ENCODE measurements at regions not wholly inside any gene's neighbourhood (a gene's known extent, or its start where the extent isn't known, plus 50 kb on each side); places are given as distances from the start of the nearest gene placed in this dataset.

GRCh38 chr7:27419581-27420177 lies 177.1 kb downstream of the EVX1 start:
- no CpG with 5 or more reads among the region's 2 CpGs for WGBS (ENCODE audit: extremely low coverage, insufficient coverage, low lambda C conversion rate)
- no peak overlapping the region for H3K4me2 ChIP-seq (ENCODE audit: low read length)
- DNase-seq: no peak
- no peaks in the 10 kb centered on the region for H3K79me2 ChIP-seq (ENCODE audit: control insufficient read depth, insufficient read depth, low read length)
- H3K27me3 ChIP-seq (ENCODE audit: insufficient read depth, low read length, poor library complexity): no peaks in the 10 kb centered on the region
- H3K9ac ChIP-seq (ENCODE audit: low read length): no peak overlapping the region
- H3K56ac ChIP-seq (ENCODE audit: low read length): no peak overlapping the region
- H3K36me3 ChIP-seq (ENCODE audit: control insufficient read depth, insufficient read depth, low read length): no peaks in the 10 kb centered on the region
- H3K27ac ChIP-seq (ENCODE audit: low read depth, low read length): no peak overlapping the region
- H4K8ac ChIP-seq (ENCODE audit: low read depth, low read length): no peak overlapping the region
- H3K18ac ChIP-seq (ENCODE audit: low read length): no peak overlapping the region
- no peak overlapping the region for H3K23ac ChIP-seq (ENCODE audit: low read length)
- H3K4me3 ChIP-seq (ENCODE audit: low read length): no peak overlapping the region
- no peak overlapping the region for H2BK15ac ChIP-seq (replicated peaks; ENCODE audit: low read depth)
- H3K4me1 ChIP-seq (ENCODE audit: control insufficient read depth, low read depth, low read length): no peaks in the 10 kb centered on the region
- H3K4ac ChIP-seq (ENCODE audit: low read depth, low read length): no peak overlapping the region
- no peak overlapping the region for H2BK120ac ChIP-seq (ENCODE audit: low read depth, low read length)
- H2BK5ac ChIP-seq (ENCODE audit: low read length): no peak overlapping the region
- H2AK5ac ChIP-seq (ENCODE audit: low read length): no peak overlapping the region
- H4K5ac ChIP-seq (ENCODE audit: low read length): no peak overlapping the region
- H3K79me1 ChIP-seq (ENCODE audit: low read length): no peaks in the 10 kb centered on the region

- H3K4me1 ChIP-seq (ENCODE audit: control insufficient read depth, low read depth, low read length): no peaks in the 10 kb centered on the region
- no peak overlapping the region for H3K4ac ChIP-seq (ENCODE audit: low read depth, low read length)
- no peak overlapping the region for H3K27ac ChIP-seq (ENCODE audit: low read depth, low read length)
- H2AK5ac ChIP-seq (ENCODE audit: low read length): no peak overlapping the region
- no peaks in the 10 kb centered on the region for H3K27me3 ChIP-seq (ENCODE audit: insufficient read depth, low read length, poor library complexity)
- H3K9ac ChIP-seq (ENCODE audit: low read length): no peak overlapping the region
- H3K36me3 ChIP-seq (ENCODE audit: control insufficient read depth, insufficient read depth, low read length): no peaks in the 10 kb centered on the region
- no peak overlapping the region for H3K18ac ChIP-seq (ENCODE audit: low read length)
- WGBS (ENCODE audit: extremely low coverage, insufficient coverage, low lambda C conversion rate): no CpG with 5 or more reads among the region's 2 CpGs
- no peak overlapping the region for H2BK15ac ChIP-seq (replicated peaks; ENCODE audit: low read depth)
- no peak overlapping the region for H3K4me2 ChIP-seq (ENCODE audit: low read length)
- DNase-seq: no peak
- H3K79me1 ChIP-seq (ENCODE audit: low read length): no peaks in the 10 kb centered on the region
- no peak overlapping the region for H4K8ac ChIP-seq (ENCODE audit: low read depth, low read length)
- H4K5ac ChIP-seq (ENCODE audit: low read length): no peak overlapping the region
- H3K56ac ChIP-seq (ENCODE audit: low read length): no peak overlapping the region
- H3K4me3 ChIP-seq (ENCODE audit: low read length): no peak overlapping the region
- no peak overlapping the region for H2BK120ac ChIP-seq (ENCODE audit: low read depth, low read length)
- no peak overlapping the region for H2BK5ac ChIP-seq (ENCODE audit: low read length)
- H3K79me2 ChIP-seq (ENCODE audit: control insufficient read depth, insufficient read depth, low read length): no peaks in the 10 kb centered on the region
- H3K23ac ChIP-seq (ENCODE audit: low read length): no peak overlapping the region
Observed at GRCh38 chr7:27420702-27421101, 178.1 kb downstream of the EVX1 start.

- no peaks in the 10 kb centered on the region for H3K4me1 ChIP-seq (ENCODE audit: control insufficient read depth, low read depth, low read length)
- no peak overlapping the region for H3K18ac ChIP-seq (ENCODE audit: low read length)
- no peak overlapping the region for H3K4me3 ChIP-seq (ENCODE audit: low read length)
- no peak overlapping the region for H3K23ac ChIP-seq (ENCODE audit: low read length)
- H3K4me2 ChIP-seq (ENCODE audit: low read length): no peak overlapping the region
- no peak overlapping the region for H3K9ac ChIP-seq (ENCODE audit: low read length)
- H3K56ac ChIP-seq (ENCODE audit: low read length): no peak overlapping the region
- no peak for DNase-seq
- no peak overlapping the region for H2BK120ac ChIP-seq (ENCODE audit: low read depth, low read length)
- H3K79me2 ChIP-seq (ENCODE audit: control insufficient read depth, insufficient read depth, low read length): no peaks in the 10 kb centered on the region
- H3K27ac ChIP-seq (ENCODE audit: low read depth, low read length): no peak overlapping the region
- H2BK5ac ChIP-seq (ENCODE audit: low read length): no peak overlapping the region
- H3K79me1 ChIP-seq (ENCODE audit: low read length): no peaks in the 10 kb centered on the region
- H2BK15ac ChIP-seq (replicated peaks; ENCODE audit: low read depth): no peak overlapping the region
- H2AK5ac ChIP-seq (ENCODE audit: low read length): no peak overlapping the region
- H3K4ac ChIP-seq (ENCODE audit: low read depth, low read length): no peak overlapping the region
- no peaks in the 10 kb centered on the region for H3K27me3 ChIP-seq (ENCODE audit: insufficient read depth, low read length, poor library complexity)
- H3K36me3 ChIP-seq (ENCODE audit: control insufficient read depth, insufficient read depth, low read length): no peaks in the 10 kb centered on the region
- WGBS (ENCODE audit: extremely low coverage, insufficient coverage, low lambda C conversion rate): no CpG with 5 or more reads among the region's 8 CpGs
- no peak overlapping the region for H4K8ac ChIP-seq (ENCODE audit: low read depth, low read length)
- H4K5ac ChIP-seq (ENCODE audit: low read length): no peak overlapping the region
Observed at GRCh38 chr7:27423290-27423689, 180.7 kb downstream of the EVX1 start.

GRCh38 chr7:27423821-27424220 lies 181.2 kb downstream of the EVX1 start:
- Histone ChIP-seq H3K4me1 (ENCODE audit: control insufficient read depth, low read depth, low read length) (no peaks in the 10 kb centered on the region), H4K5ac (ENCODE audit: low read length) (no peak overlapping the region), H3K9ac (ENCODE audit: low read length) (no peak overlapping the region), H3K36me3 (ENCODE audit: control insufficient read depth, insufficient read depth, low read length) (no peaks in the 10 kb centered on the region), H3K79me1 (ENCODE audit: low read length) (no peaks in the 10 kb centered on the region), H3K4ac (ENCODE audit: low read depth, low read length) (no peak overlapping the region), H3K23ac (ENCODE audit: low read length) (no peak overlapping the region), H3K4me2 (ENCODE audit: low read length) (no peak overlapping the region), H2AK5ac (ENCODE audit: low read length) (no peak overlapping the region), H3K56ac (ENCODE audit: low read length) (no peak overlapping the region), H3K27me3 (ENCODE audit: insufficient read depth, low read length, poor library complexity) (no peaks in the 10 kb centered on the region), H2BK5ac (ENCODE audit: low read length) (no peak overlapping the region), H2BK120ac (ENCODE audit: low read depth, low read length) (no peak overlapping the region), H3K27ac (ENCODE audit: low read depth, low read length) (no peak overlapping the region), H3K18ac (ENCODE audit: low read length) (no peak overlapping the region), H4K8ac (ENCODE audit: low read depth, low read length) (no peak overlapping the region), H2BK15ac (replicated peaks; ENCODE audit: low read depth) (no peak overlapping the region), H3K4me3 (ENCODE audit: low read length) (no peak overlapping the region), H3K79me2 (ENCODE audit: control insufficient read depth, insufficient read depth, low read length) (no peaks in the 10 kb centered on the region)
- DNase-seq: no peak
- no CpG with 5 or more reads among the region's 10 CpGs for WGBS (ENCODE audit: extremely low coverage, insufficient coverage, low lambda C conversion rate)

DNA sequence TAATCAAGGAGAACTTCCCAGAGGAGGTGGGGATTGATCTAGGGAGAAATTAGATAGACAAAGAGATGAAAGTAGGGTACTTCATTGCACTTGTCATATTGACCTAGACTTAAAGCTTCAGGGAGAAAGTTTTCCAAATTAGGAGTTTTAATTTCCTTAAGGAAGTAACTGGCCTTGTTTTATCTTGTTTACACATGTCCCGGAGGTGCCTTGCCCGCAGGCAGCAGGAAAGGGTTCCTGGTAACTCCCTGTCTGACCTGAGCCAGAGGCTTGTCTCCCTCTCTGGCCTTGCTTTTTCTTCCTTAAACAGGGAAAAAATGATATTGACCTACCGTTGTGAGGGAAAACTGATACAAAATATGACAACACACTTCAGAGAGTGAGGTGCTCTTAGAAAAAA lies 181.6 kb downstream of the EVX1 start:
- H3K23ac ChIP-seq (ENCODE audit: low read length): no peak overlapping the region
- H2BK5ac ChIP-seq (ENCODE audit: low read length): no peak overlapping the region
- H2BK120ac ChIP-seq (ENCODE audit: low read depth, low read length): no peak overlapping the region
- H3K79me1 ChIP-seq (ENCODE audit: low read length): no peaks in the 10 kb centered on the region
- no peaks in the 10 kb centered on the region for H3K36me3 ChIP-seq (ENCODE audit: control insufficient read depth, insufficient read depth, low read length)
- no peak overlapping the region for H3K4ac ChIP-seq (ENCODE audit: low read depth, low read length)
- no peak overlapping the region for H2BK15ac ChIP-seq (replicated peaks; ENCODE audit: low read depth)
- no peak overlapping the region for H4K8ac ChIP-seq (ENCODE audit: low read depth, low read length)
- H3K18ac ChIP-seq (ENCODE audit: low read length): no peak overlapping the region
- H3K4me1 ChIP-seq (ENCODE audit: control insufficient read depth, low read depth, low read length): no peaks in the 10 kb centered on the region
- no peak overlapping the region for H3K27ac ChIP-seq (ENCODE audit: low read depth, low read length)
- no peaks in the 10 kb centered on the region for H3K79me2 ChIP-seq (ENCODE audit: control insufficient read depth, insufficient read depth, low read length)
- H3K56ac ChIP-seq (ENCODE audit: low read length): no peak overlapping the region
- DNase-seq: no peak
- H3K27me3 ChIP-seq (ENCODE audit: insufficient read depth, low read length, poor library complexity): no peaks in the 10 kb centered on the region
- H2AK5ac ChIP-seq (ENCODE audit: low read length): no peak overlapping the region
- no peak overlapping the region for H3K9ac ChIP-seq (ENCODE audit: low read length)
- no CpG with 5 or more reads among the region's 3 CpGs for WGBS (ENCODE audit: extremely low coverage, insufficient coverage, low lambda C conversion rate)
- no peak overlapping the region for H3K4me3 ChIP-seq (ENCODE audit: low read length)
- H3K4me2 ChIP-seq (ENCODE audit: low read length): no peak overlapping the region
- H4K5ac ChIP-seq (ENCODE audit: low read length): no peak overlapping the region

DNA sequence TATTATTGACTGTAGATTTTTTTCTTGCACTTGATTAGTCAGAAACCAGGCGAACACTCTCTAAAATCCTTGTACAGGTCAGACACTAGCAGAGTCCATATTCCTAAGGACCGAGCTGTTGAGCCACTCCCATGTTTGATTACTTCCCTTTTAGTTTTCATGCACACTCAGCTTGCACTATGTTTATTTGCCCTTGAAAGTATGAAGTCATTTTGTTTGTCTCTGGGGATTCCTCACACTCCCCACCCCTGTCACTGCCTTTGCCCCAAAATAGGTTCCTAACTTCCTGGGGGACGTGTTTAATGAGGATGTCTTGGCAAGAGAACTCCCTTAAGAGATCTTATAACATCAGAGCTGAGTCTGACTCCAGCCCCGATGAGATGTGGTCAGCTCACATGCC lies 182.1 kb downstream of the EVX1 start:
- Histone ChIP-seq H3K79me1 (ENCODE audit: low read length) (no peaks in the 10 kb centered on the region), H2BK15ac (replicated peaks; ENCODE audit: low read depth) (no peak overlapping the region), H4K8ac (ENCODE audit: low read depth, low read length) (no peak overlapping the region), H3K27me3 (ENCODE audit: insufficient read depth, low read length, poor library complexity) (no peaks in the 10 kb centered on the region), H3K4me1 (ENCODE audit: control insufficient read depth, low read depth, low read length) (no peaks in the 10 kb centered on the region), H3K4me3 (ENCODE audit: low read length) (no peak overlapping the region), H3K23ac (ENCODE audit: low read length) (no peak overlapping the region), H3K36me3 (ENCODE audit: control insufficient read depth, insufficient read depth, low read length) (no peaks in the 10 kb centered on the region), H3K4ac (ENCODE audit: low read depth, low read length) (no peak overlapping the region), H3K79me2 (ENCODE audit: control insufficient read depth, insufficient read depth, low read length) (no peaks in the 10 kb centered on the region), H3K18ac (ENCODE audit: low read length) (no peak overlapping the region), H2BK120ac (ENCODE audit: low read depth, low read length) (no peak overlapping the region), H2AK5ac (ENCODE audit: low read length) (no peak overlapping the region), H3K4me2 (ENCODE audit: low read length) (no peak overlapping the region), H4K5ac (ENCODE audit: low read length) (no peak overlapping the region), H3K27ac (ENCODE audit: low read depth, low read length) (no peak overlapping the region), H3K9ac (ENCODE audit: low read length) (no peak overlapping the region), H3K56ac (ENCODE audit: low read length) (no peak overlapping the region), H2BK5ac (ENCODE audit: low read length) (no peak overlapping the region)
- WGBS (ENCODE audit: extremely low coverage, insufficient coverage, low lambda C conversion rate): no CpG with 5 or more reads among the region's 4 CpGs
- no peak for DNase-seq
